T-helper 1 cell (primary cell): ENCODE measurements at regions not wholly inside any gene's neighbourhood (a gene's known extent, or its start where the extent isn't known, plus 50 kb on each side); places are given as distances from the start of the nearest gene placed in this dataset.

Experiments
- DNase-seq, 5 donors: peaks; one replicate each; pipeline ENCODE4 v3.0.0-alpha.2; 2012 to 2020

DNA sequence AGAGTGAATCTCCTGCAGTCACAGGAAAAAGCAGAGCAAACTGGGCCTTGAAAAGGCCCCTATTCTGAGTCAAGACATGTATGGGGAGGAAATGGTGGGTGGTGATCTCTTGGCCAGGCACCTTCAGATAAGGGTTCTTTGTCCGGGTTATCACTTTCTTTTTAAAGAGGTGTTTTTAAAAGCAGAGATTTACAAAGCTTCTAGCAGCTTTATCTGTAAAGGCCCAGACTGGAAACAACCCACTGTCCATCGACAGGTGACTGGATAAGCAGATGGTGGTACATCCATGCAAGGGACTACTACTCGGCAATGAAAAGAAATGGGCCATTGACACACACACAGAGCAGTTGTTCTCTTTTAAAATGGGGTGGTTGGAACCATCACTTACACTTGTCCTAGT lies 596.7 kb upstream of the MKI67 start:
- DNase-seq = no peak

DNA sequence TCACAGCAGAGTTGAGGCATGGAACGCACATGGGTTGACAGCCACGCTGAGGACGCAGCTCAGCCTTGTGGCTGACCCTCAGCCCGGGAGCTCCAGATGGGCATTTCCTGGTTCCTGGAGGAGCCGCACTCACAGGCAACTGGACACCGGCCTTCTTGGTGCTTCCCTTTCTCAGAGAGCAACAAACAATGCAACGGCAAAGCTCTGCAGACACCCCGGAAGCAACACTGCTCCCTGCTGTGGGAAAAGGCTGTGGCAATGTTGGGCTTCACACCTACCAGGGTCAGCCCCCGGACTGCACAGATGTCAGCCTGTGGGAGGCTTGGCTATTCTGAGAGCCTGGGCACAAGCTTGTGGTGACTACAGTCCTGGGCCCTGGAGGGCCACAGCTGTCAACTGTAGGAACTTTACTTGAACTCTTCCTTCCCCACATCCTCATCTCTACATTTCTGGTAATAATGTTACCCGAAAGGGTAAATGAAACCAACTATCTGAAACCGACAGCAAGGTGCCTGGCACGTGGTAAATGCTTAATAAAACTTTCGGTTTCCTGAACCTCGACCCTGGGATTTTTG lies 597.5 kb upstream of the MKI67 start:
- DNase-seq = no peak

DNA sequence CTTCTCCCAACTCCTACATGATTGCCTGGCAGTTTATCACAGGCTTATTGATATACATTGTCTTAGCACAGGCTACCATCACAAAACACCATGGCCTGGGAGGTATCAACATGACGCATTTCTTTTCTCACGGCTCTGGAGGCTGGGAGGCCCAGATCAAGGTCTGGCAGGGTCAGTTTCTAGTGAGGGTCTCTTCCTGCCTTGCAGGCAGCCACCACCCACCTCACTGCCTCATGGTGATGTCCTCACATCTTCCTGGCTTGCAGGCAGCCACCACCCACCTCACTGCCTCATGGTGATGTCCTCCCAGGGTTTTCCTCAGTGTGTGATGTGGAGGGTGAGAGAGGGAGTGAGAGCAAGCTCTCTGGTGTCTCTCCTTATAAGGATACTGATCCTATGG lies 599.3 kb upstream of the MKI67 start:
- no peak for DNase-seq

DNA sequence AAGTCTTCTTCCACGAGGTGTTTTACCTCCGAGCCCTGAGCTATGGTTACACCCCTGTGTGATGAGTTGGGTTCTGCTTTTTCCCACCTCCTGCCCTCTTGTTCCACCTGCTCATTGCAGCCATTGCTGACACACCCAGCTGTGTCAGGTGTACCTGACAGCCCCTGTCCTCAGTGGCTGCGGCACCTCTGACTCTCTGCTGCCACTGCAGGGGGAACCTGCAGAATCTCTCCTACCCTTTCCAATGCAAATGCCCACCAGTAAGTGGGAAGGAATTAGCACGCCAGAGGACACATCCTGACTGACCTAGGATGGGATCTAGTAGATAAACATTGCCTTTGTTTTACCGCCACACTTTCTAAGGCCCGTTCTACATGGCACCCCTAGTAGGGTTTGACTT lies 600.9 kb upstream of the MKI67 start:
- no peak for DNase-seq

DNA sequence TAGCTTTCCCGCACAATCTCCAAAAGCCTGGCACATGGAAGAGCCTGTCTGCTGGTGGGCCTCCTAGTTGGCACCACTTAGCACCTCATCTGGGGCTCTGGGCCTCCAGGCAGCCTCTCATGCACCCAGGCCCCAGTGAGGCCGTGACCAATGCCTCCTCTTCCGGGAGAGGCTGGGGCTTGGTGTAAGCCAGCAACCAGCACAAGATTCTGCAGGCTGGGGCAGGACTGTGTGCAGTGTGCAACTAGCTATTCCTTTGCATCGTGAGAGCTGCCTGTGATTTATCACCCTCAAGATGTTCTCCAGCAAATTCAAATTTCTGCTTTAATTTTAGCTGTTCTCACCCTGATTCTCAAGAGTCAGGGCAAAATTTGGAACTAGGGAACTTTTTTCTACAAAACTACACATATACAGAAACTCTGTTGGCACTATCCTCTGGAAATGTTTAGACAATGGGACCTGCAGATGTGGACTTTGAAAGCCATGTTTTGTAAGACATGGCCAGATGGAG lies 603.7 kb upstream of the MKI67 start:
- no peak for DNase-seq

- DNase-seq = no peak
These were observed 604.7 kb upstream of the MKI67 start for GRCh38 chr10:128730922-128731321.

- no peak for DNase-seq
These were observed 607.9 kb upstream of the MKI67 start for GRCh38 chr10:128734161-128734560.

- no peak for DNase-seq
These were observed 608.5 kb upstream of the MKI67 start for GRCh38 chr10:128734734-128735133.

DNA sequence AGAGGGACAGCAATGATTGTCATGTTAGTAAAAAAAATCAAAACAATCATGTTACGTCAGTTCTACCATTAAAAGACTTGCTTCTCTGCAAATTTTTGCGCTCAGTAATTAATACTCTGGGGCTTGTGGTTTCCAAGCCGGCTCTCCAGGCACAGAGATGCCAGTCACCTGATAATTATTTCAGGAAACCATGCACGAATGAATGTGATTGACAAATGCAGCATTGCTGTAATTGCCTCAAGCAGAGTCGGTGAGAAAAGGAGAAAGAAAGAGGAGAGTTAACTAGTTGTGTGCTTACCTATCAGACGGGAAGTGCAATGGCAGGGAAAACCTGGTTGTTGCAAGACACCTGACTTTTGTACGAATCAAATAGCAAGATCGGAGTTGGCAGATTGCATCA lies 609.8 kb upstream of the MKI67 start:
- no peak for DNase-seq

- DNase-seq = no peak
These were observed 612.2 kb upstream of the MKI67 start for GRCh38 chr10:128738386-128738915.

GRCh38 chr10:128739930-128740329 lies 613.7 kb upstream of the MKI67 start:
- DNase-seq = no peak

- DNase-seq = no peak
These were observed 615.0 kb upstream of the MKI67 start for GRCh38 chr10:128741180-128741579.

GRCh38 chr10:128741680-128742079 lies 615.5 kb upstream of the MKI67 start:
- no peak for DNase-seq

- DNase-seq = no peak
These were observed 617.9 kb upstream of the MKI67 start for GRCh38 chr10:128744092-128744491.

GRCh38 chr10:128744811-128745305 lies 618.6 kb upstream of the MKI67 start:
- no peak for DNase-seq

GRCh38 chr10:128747582-128748346 lies 621.5 kb upstream of the MKI67 start:
- DNase-seq = no peak

- no peak for DNase-seq
These were observed 625.1 kb upstream of the MKI67 start for GRCh38 chr10:128751284-128751683.

- no peak for DNase-seq
These were observed 625.6 kb upstream of the MKI67 start for GRCh38 chr10:128751851-128752250.

DNA sequence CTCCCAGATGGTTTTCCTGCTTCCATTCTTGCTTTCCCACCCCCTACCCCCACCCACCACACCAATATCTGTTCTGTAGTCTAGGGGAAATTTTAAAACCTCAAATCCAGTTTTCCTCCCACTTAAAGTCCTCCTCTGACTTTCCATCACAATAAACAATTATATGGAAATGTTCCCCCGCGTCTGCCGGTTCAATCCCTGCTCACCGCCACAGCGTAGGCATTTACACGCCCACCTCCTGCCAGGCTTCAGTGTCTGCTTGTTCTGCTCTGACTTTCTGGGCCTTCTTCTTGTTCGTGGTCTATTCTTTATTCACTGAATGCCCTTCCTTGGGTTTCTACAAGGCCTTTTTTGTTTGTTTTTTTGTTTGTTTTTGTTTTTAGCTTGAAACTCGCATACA lies 633.0 kb upstream of the MKI67 start:
- DNase-seq = no peak

DNA sequence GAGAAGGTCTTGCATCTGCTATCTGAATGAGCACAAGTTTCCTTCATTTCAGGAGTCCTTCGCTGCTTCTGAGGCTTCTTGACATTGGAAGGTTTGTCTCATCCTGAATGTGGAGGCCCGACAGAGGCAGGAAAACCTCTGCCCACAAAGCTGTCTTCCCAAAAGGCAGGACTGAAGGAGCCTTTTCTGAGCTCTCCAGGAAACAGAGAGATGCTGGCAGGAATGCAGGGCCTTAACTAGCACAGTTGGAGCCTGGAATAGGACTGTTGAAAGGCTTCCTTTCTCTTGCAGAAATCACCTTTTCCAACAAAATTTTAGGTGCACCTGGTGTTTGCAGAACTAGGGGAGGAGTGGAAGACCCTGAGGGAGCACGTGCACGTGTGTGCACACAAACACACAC lies 637.4 kb upstream of the MKI67 start:
- DNase-seq = no peak

- no peak for DNase-seq
These were observed 638.0 kb upstream of the MKI67 start for GRCh38 chr10:128764190-128764589.

DNA sequence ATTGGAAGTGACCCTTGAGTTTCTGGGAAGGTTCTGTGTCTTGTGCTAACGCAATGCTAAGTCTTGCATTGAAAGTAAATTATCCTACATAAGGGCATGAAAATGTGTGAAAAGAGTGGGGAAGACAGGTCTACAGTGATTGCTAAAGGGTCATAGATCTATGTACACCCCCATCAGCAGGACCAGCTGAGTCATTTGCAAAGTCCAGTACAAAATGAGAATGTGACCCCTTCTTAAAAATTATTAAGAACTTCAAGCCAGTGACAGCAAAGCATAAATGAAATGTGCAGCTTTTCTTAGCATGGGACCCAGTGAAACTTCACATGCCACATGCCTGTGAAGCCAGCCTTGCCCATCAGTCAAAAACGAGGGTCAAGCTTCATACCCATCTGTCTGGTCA lies 640.7 kb upstream of the MKI67 start:
- no peak for DNase-seq

- no peak for DNase-seq
These were observed 648.8 kb upstream of the MKI67 start for GRCh38 chr10:128774979-128775378.

- no peak for DNase-seq
These were observed 649.5 kb upstream of the MKI67 start for GRCh38 chr10:128775743-128776142.
